RCC 7860 (cell line): ENCODE measurements at regions not wholly inside any gene's neighbourhood (a gene's known extent, or its start where the extent isn't known, plus 50 kb on each side); places are given as distances from the start of the nearest gene placed in this dataset.
"Not testable (repeated sequence)": the region's sequence is repeated elsewhere in the genome, so short reads cannot be mapped to it uniquely, and the experiment has no call there.

Experiments used
- DNase-seq: peaks from one replicate; pipeline ENCODE4 v3.0.0-alpha.2; 2015; ENCODE audit warnings: low spot score
- FAIRE-seq: peaks from 2 replicates; lab custom pipeline; 2012; peaks lifted over from hg19 to GRCh38; lab: Jason Lieb, UNC

GRCh38 chr1:104636581-104636980 is 886.9 kb downstream of the AMY1C start:
- FAIRE-seq (no peak), DNase-seq (no peak)

- DNase-seq = no peak
- no peak for FAIRE-seq
These were observed 896.5 kb downstream of the AMY1C start for GRCh38 chr1:104646233-104646632.

GRCh38 chr1:104648269-104648691 is 898.6 kb downstream of the AMY1C start:
- peak; percentile 31 for FAIRE-seq
- peak; percentile 22 for DNase-seq

- not testable (repeated sequence) for FAIRE-seq, DNase-seq
These were observed 914.7 kb downstream of the AMY1C start for GRCh38 chr1:104664374-104664773.

GRCh38 chr1:104665300-104665699 is 915.6 kb downstream of the AMY1C start:
- DNase-seq (no peak), FAIRE-seq (no peak)

- FAIRE-seq = no peak
- DNase-seq = no peak
These were observed 922.1 kb downstream of the AMY1C start for GRCh38 chr1:104671684-104672353.

GRCh38 chr1:104699433-104699832 is 949.7 kb downstream of the AMY1C start:
- no peak for FAIRE-seq
- DNase-seq = no peak

GRCh38 chr1:104702731-104703130 is 953.0 kb downstream of the AMY1C start:
- no peak for FAIRE-seq
- no peak for DNase-seq

GRCh38 chr1:104706631-104707147 is 957.0 kb downstream of the AMY1C start:
- DNase-seq (no peak), FAIRE-seq (no peak)

- FAIRE-seq = no peak
- no peak for DNase-seq
These were observed 969.1 kb downstream of the AMY1C start for GRCh38 chr1:104718752-104719151.

- no peak for DNase-seq
- no peak for FAIRE-seq
These were observed 971.0 kb downstream of the AMY1C start for GRCh38 chr1:104720741-104721140.

- no peak for DNase-seq
- FAIRE-seq = no peak
These were observed 977.2 kb downstream of the AMY1C start for GRCh38 chr1:104726917-104727316.

GRCh38 chr1:104733866-104734265 is 984.2 kb downstream of the AMY1C start:
- no peak for FAIRE-seq
- DNase-seq = no peak

- FAIRE-seq (no peak), DNase-seq (no peak)
These were observed 996.2 kb downstream of the AMY1C start for GRCh38 chr1:104745875-104746274.

- no peak for DNase-seq
- FAIRE-seq = no peak
These were observed 997.3 kb downstream of the AMY1C start for GRCh38 chr1:104746994-104747393.

- FAIRE-seq (no peak), DNase-seq (no peak)
These were observed 1010.3 kb downstream of the AMY1C start for GRCh38 chr1:104760017-104760416.

GRCh38 chr1:104761961-104762570 is 1012.4 kb downstream of the AMY1C start:
- DNase-seq (no peak), FAIRE-seq (no peak)

- peak; percentile 5 for FAIRE-seq
- peak; percentile 37 for DNase-seq
These were observed 1015.4 kb downstream of the AMY1C start for GRCh38 chr1:104765085-104765484.

- FAIRE-seq = peak; percentile 61
- DNase-seq = no peak
These were observed 1018.8 kb downstream of the AMY1C start for GRCh38 chr1:104768466-104768865.

GRCh38 chr1:104780470-104781078 is 1030.9 kb downstream of the AMY1C start:
- DNase-seq (peak; percentile 24), FAIRE-seq (peak; percentile 42)

- no peak for FAIRE-seq
- DNase-seq = no peak
These were observed 1036.0 kb downstream of the AMY1C start for GRCh38 chr1:104785575-104786187.
